Esophagus muscularis mucosa (tissue), 4 donors: ENCODE measurements at regions not wholly inside any gene's neighbourhood (a gene's known extent, or its start where the extent isn't known, plus 50 kb on each side); places are given as distances from the start of the nearest gene placed in this dataset.
A peak's percentile ranks its signal among the peaks of the same experiment; 100 is the strongest.
"Not testable (repeated sequence)": the region's sequence is repeated elsewhere in the genome, so short reads cannot be mapped to it uniquely, and the experiment has no call there.

Source experiments
- DNase-seq: peaks from one replicate; pipeline ENCODE4 v3.0.0-alpha.2; 2017; ENCODE audit errors: extremely low spot score
- H3K27ac ChIP-seq, 4 donors: fragments of 200-600 bp; sonication (generic); replicated peaks in 1 of 4; 1 replicate in 3 of 4; 2 replicates in 1 of 4; pipeline ENCODE4 v1.5.1; 2016 to 2019; ENCODE audit warnings: mild to moderate bottlenecking in 1 of 4
- H3K27me3 ChIP-seq, 4 donors: fragments of 200-600 bp; sonication (generic); one replicate each; pipeline versions ENCODE4 v1.5.1 to v1.6.0; 2016 to 2019
- H3K36me3 ChIP-seq, 4 donors: fragments of 200-600 bp; sonication (generic); one replicate each; pipeline ENCODE4 v1.5.1; 2016 to 2019
- H3K4me1 ChIP-seq, 4 donors: fragments of 200-600 bp; sonication (generic); one replicate each; pipeline ENCODE4 v1.5.1; 2016 to 2019
- H3K4me3 ChIP-seq, 4 donors: fragments of 200-600 bp; sonication (generic); 1 replicate in 2 of 4; 2 replicates in 2 of 4; pipeline ENCODE4 v1.5.1; 2016 to 2019; ENCODE audit warnings: mild to moderate bottlenecking in 4 of 4, moderate library complexity in 1 of 4
- H3K9me3 ChIP-seq, 4 donors: fragments of 200-600 bp; sonication (generic); 1 replicate in 3 of 4; 2 replicates in 1 of 4; pipeline ENCODE4 v1.5.1; 2016 to 2019
- CTCF ChIP-seq, 3 experiments: fragments of 200-600 bp in 2 of 3; fragments of 450-650 bp in 1 of 3; sonication (generic) in 2 of 3; IDR thresholded peaks; one replicate each; pipeline ENCODE4 v1.5.1; 2017 to 2019; ENCODE audit warnings: antibody characterized with exemption in 3 of 3, mild to moderate bottlenecking in 2 of 3, moderate library complexity in 1 of 3
- EP300 ChIP-seq: sonication (generic); formaldehyde crosslinking; IDR thresholded peaks from one replicate; pipeline ENCODE4 v1.6.1; 2017; ENCODE audit warnings: antibody characterized with exemption
- POLR2A ChIP-seq: fragments of 450-650 bp; IDR thresholded peaks from one replicate; pipeline ENCODE4 v1.6.1; 2017; ENCODE audit warnings: antibody characterized with exemption, moderate library complexity, mild to moderate bottlenecking, low read depth
- POLR2AphosphoS5 ChIP-seq, 2 donors: sonication (generic); formaldehyde crosslinking; IDR thresholded peaks; one replicate each; pipeline ENCODE4 v1.6.1; 2017; ENCODE audit warnings: antibody characterized with exemption in 2 of 2
- WGBS: methylation state at CpG from one replicate; pipeline ENCODE4 v1.1.5; 2018; 5-methylcytosine and 5-hydroxymethylcytosine counted together
- intact Hi-C: fragments of 100-400 bp; cut with DNase I; formaldehyde crosslinking; loops from one replicate; pipeline ENCODE4 v1.15.1; 2023

- Histone ChIP-seq H3K27me3 (no peaks in the 10 kb centered on the region), H3K27ac (no peak overlapping the region), H3K4me3 (no peak overlapping the region), H3K4me1 (peaks cover 4 to 37% (median 26%) of the 10 kb centered on the region in 4 donors), H3K9me3 (no peaks in the 10 kb centered on the region), H3K36me3 (no peaks in the 10 kb centered on the region)
- WGBS: 83% methylated on average over 4 of the region's 4 CpGs
- peak; percentile 80 for DNase-seq
- no peak for TF ChIP-seq EP300
- TF ChIP-seq POLR2A: no peak
- TF ChIP-seq CTCF (IDR thresholded peaks at IDR 0.05): no peak
- no peak for TF ChIP-seq POLR2AphosphoS5 (IDR thresholded peaks at IDR 0.05)
- intact Hi-C loops: no loop called here
Measured at GRCh38 chr2:65604246-65604645, 171.8 kb upstream of the SPRED2 start.

- H3K4me3 ChIP-seq: no peak overlapping the region
- WGBS: 45% methylated on average over 4 of the region's 4 CpGs
- no peak overlapping the region for H3K27ac ChIP-seq
- H3K27me3 ChIP-seq: no peaks in the 10 kb centered on the region
- H3K36me3 ChIP-seq: no peaks in the 10 kb centered on the region
- intact Hi-C loops: no loop called here
- TF ChIP-seq EP300 (no peak), POLR2AphosphoS5 (IDR thresholded peaks at IDR 0.05) (no peak), POLR2A (no peak), CTCF (IDR thresholded peaks at IDR 0.05) (no peak)
- H3K4me1 ChIP-seq: peaks cover 4 to 37% (median 26%) of the 10 kb centered on the region in 4 donors
- H3K9me3 ChIP-seq: no peaks in the 10 kb centered on the region
- no peak for DNase-seq
Measured at GRCh38 chr2:65602603-65603235, 170.3 kb upstream of the SPRED2 start.

GRCh38 chr2:65600871-65601270, 168.5 kb upstream of the SPRED2 start:
- H3K9me3 ChIP-seq, H3K27ac ChIP-seq, intact Hi-C loops, H3K27me3 ChIP-seq, DNase-seq, H3K36me3 ChIP-seq, H3K4me3 ChIP-seq: not testable (repeated sequence)
- no CpG with 5 or more reads among the region's 33 CpGs for WGBS
- H3K4me1 ChIP-seq: peaks cover 4 to 35% (median 19%) of the 10 kb centered on the region in 4 donors

- H3K27me3 ChIP-seq, DNase-seq, H3K9me3 ChIP-seq, H3K27ac ChIP-seq, H3K4me3 ChIP-seq, intact Hi-C loops, H3K36me3 ChIP-seq: not testable (repeated sequence)
- H3K4me1 ChIP-seq: peaks cover 4 to 30% (median 18%) of the 10 kb centered on the region in 4 donors
- no CpG with 5 or more reads among the region's 26 CpGs for WGBS
Measured at GRCh38 chr2:65600351-65600750, 168.0 kb upstream of the SPRED2 start.

- H3K36me3 ChIP-seq: no peaks in the 10 kb centered on the region
- DNase-seq: no peak
- intact Hi-C loops: no loop called here
- H3K4me1 ChIP-seq: peaks cover 4 to 26% (median 18%) of the 10 kb centered on the region in 4 donors
- H3K9me3 ChIP-seq: no peaks in the 10 kb centered on the region
- no peak overlapping the region for H3K27ac ChIP-seq
- H3K27me3 ChIP-seq: no peaks in the 10 kb centered on the region
- 96% methylated on average over 6 of the region's 6 CpGs for WGBS
- TF ChIP-seq POLR2A (no peak), POLR2AphosphoS5 (IDR thresholded peaks at IDR 0.05) (no peak), CTCF (IDR thresholded peaks at IDR 0.05) (no peak)
- H3K4me3 ChIP-seq: no peak overlapping the region
Measured at GRCh38 chr2:65599693-65600092, 167.3 kb upstream of the SPRED2 start.

- Histone ChIP-seq H3K4me1 (peaks cover 4 to 20% (median 16%) of the 10 kb centered on the region in 4 donors), H3K9me3 (peaks cover 0 to 4% (median 2%) of the 10 kb centered on the region in 4 donors), H3K27ac (no peak overlapping the region), H3K4me3 (no peak overlapping the region), H3K36me3 (no peaks in the 10 kb centered on the region), H3K27me3 (no peaks in the 10 kb centered on the region)
- DNase-seq: no peak
- intact Hi-C loops: no loop called here
- TF ChIP-seq POLR2AphosphoS5 (IDR thresholded peaks at IDR 0.05): no peak
- TF ChIP-seq POLR2A: no peak
- no peak for TF ChIP-seq CTCF (IDR thresholded peaks at IDR 0.05)
- no peak for TF ChIP-seq EP300
- 85% methylated on average over 1 of the region's 1 CpG for WGBS
Measured at GRCh38 chr2:65598996-65599395, 166.6 kb upstream of the SPRED2 start.
